GM19351 (cell line): ENCODE measurements at regions not wholly inside any gene's neighbourhood (a gene's known extent, or its start where the extent isn't known, plus 50 kb on each side); places are given as distances from the start of the nearest gene placed in this dataset.

Experiments
- ATAC-seq: cut with Tn5 transposase; IDR thresholded peaks from one replicate; pipeline ENCODE4 v1.9.1; 2021; ENCODE audit warnings: mild to moderate bottlenecking, moderate library complexity; ENCODE audit not compliant: unreplicated experiment

GRCh38 chr13:77838271-77838670 lies 80.4 kb downstream of the EDNRB start:
- no peak for ATAC-seq

GRCh38 chr13:77836423-77836822 lies 82.2 kb downstream of the EDNRB start:
- ATAC-seq, result no peak

GRCh38 chr13:77833331-77833863 lies 85.2 kb downstream of the EDNRB start:
- ATAC-seq, result no peak

GRCh38 chr13:77832339-77833100 lies 86.1 kb downstream of the EDNRB start:
- no peak for ATAC-seq

- no peak for ATAC-seq
Measured at GRCh38 chr13:77831866-77832265, 86.8 kb downstream of the EDNRB start.

GRCh38 chr13:77829963-77830362 lies 88.7 kb downstream of the EDNRB start:
- ATAC-seq, result no peak

GRCh38 chr13:77828799-77829198 lies 89.8 kb downstream of the EDNRB start:
- no peak for ATAC-seq

GRCh38 chr13:77827332-77827731 lies 91.3 kb downstream of the EDNRB start:
- ATAC-seq, result no peak

- peak; percentile 56 for ATAC-seq
Measured at GRCh38 chr13:77820431-77821149, 98.0 kb downstream of the EDNRB start.

- no peak for ATAC-seq
Measured at GRCh38 chr13:77817521-77817920, 101.1 kb downstream of the EDNRB start.

- no peak for ATAC-seq
Measured at GRCh38 chr13:77815330-77815729, 103.3 kb downstream of the EDNRB start.
